Thyroid gland (tissue), 4 donors: ENCODE measurements at regions not wholly inside any gene's neighbourhood (a gene's known extent, or its start where the extent isn't known, plus 50 kb on each side); places are given as distances from the start of the nearest gene placed in this dataset.

Source experiments
- DNase-seq, 2 donors: peaks; one replicate each; pipeline ENCODE4 v3.0.0-alpha.2; 2019
- H3K27ac ChIP-seq, 3 donors: fragments of 200-600 bp; sonication (generic); 1 replicate in 2 of 3; 2 replicates in 1 of 3; pipeline ENCODE4 v1.5.1; 2016 to 2019; ENCODE audit warnings: mild to moderate bottlenecking in 1 of 3, moderate library complexity in 1 of 3
- H3K27me3 ChIP-seq: fragments of 200-600 bp; sonication (generic); one replicate; pipeline ENCODE4 v1.5.1; 2019
- H3K36me3 ChIP-seq, 2 donors: fragments of 200-600 bp; sonication (generic); one replicate each; pipeline ENCODE4 v1.5.1; 2016 to 2019
- H3K4me1 ChIP-seq, 2 donors: fragments of 200-600 bp; sonication (generic); one replicate each; pipeline ENCODE4 v1.5.1; 2017 to 2019
- H3K4me3 ChIP-seq, 3 donors: fragments of 200-600 bp; sonication (generic); replicated peaks in 1 of 3; 1 replicate in 2 of 3; 2 replicates in 1 of 3; pipeline ENCODE4 v1.5.1; 2016; ENCODE audit warnings: mild to moderate bottlenecking in 1 of 3
- H3K9me3 ChIP-seq: fragments of 200-600 bp; sonication (generic); one replicate; pipeline ENCODE4 v1.5.1; 2017
- CTCF ChIP-seq, 6 experiments: fragments of 200-600 bp in 3 of 6; fragments of 450-650 bp in 3 of 6; sonication (generic) in 3 of 6; IDR thresholded peaks; one replicate each; pipeline ENCODE4 v1.5.1; 2016 to 2019; ENCODE audit warnings: antibody characterized with exemption in 6 of 6, mild to moderate bottlenecking in 2 of 6, inconsistent platforms in 1 of 6, moderate library complexity in 1 of 6
- POLR2A ChIP-seq, 2 donors: fragments of 450-650 bp; IDR thresholded peaks; one replicate each; pipeline ENCODE4 v1.6.1; 2017; ENCODE audit warnings: antibody characterized with exemption in 2 of 2, mild to moderate bottlenecking in 2 of 2, moderate library complexity in 1 of 2
- WGBS, 2 donors: methylation state at CpG; one replicate each; pipeline ENCODE4 v1.1.5; 2017; 5-methylcytosine and 5-hydroxymethylcytosine counted together
- intact Hi-C: fragments of 100-400 bp; cut with DNase I; formaldehyde crosslinking; loops from one replicate; pipeline ENCODE4 v1.15.1; 2023

DNA sequence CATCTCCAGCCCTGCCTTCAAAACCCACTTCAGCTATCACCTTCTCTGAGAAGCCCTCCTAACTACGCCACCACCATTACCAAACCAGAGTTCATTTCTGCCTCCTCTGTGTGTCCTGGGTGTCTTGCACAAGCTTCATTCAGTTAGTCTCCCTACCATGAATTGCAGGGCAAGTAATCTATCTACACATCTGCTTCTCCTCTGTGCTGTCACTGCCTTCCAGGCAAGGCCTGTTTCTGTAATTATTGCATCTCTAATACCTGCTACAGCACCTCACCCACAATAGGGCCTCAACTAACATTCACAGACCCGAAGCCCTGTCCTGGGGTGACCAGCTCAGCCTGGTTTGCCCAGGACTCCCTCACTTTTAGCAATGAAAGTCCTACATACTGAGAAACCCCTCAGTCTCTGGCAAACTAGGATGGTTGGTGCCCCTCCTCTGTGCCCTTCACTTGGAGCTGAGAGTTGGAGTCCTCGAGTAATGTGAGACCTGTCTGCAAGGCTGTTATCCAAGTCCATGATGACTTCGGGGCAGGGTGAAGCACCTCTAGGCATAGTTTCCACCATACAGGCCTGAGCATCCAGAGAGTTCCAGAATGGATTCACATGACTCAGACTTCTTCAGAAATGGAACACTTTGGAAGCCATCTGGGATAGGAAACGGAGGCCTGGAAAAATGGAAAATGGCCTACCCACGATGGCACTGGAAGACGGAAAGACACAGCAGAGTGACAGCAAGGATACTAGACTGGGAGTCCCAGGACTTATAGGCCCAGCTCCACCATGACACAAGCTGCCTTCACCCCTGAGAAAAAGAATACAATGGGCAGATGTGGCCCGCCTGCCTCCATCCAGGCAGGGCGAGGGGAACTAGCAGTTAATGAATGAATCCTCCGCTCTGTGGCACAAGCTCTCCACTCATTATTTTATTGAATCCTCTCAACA lies 269.3 kb downstream of the BUD13 start:
- H3K36me3 ChIP-seq, result no peaks in the 10 kb centered on the region
- intact Hi-C loops, result no loop called here
- 92 to 94% methylated on average over 9 to 10 of the region's 10 CpGs for WGBS, 2 donors
- no peaks in the 10 kb centered on the region for H3K4me1 ChIP-seq
- H3K27ac ChIP-seq, result no peak overlapping the region
- H3K27me3 ChIP-seq, result no peaks in the 10 kb centered on the region
- no peak overlapping the region for H3K4me3 ChIP-seq
- no peak for DNase-seq
- TF ChIP-seq CTCF (IDR thresholded peaks at IDR 0.05) (no peak), POLR2A (IDR thresholded peaks at IDR 0.05) (no peak)
- H3K9me3 ChIP-seq, result no peaks in the 10 kb centered on the region

DNA sequence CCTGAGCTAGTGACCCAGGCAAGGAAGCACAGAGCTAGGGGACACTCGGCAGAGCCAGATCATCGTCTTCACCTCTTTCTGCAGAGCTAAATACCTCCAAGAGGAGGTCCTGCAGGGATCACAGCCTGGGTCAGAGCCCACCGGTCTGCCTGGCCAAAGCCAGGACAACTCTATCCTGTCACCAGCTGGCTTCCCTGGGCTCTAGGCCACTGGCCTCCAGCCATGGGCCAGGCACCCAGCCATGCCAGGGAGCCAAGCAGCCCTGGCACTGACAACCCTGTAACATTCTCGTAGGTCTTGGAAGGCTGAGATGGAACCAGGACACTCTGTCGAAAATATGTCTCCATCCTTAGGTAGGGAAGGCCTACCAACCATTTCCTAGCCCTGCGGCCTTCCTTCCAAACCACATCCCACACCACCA lies 270.1 kb downstream of the BUD13 start:
- DNase-seq, result no peak
- Histone ChIP-seq H3K4me3 (no peak overlapping the region), H3K27me3 (no peaks in the 10 kb centered on the region), H3K9me3 (no peaks in the 10 kb centered on the region), H3K36me3 (no peaks in the 10 kb centered on the region), H3K4me1 (no peaks in the 10 kb centered on the region), H3K27ac (no peak overlapping the region)
- no peak for TF ChIP-seq POLR2A (IDR thresholded peaks at IDR 0.05)
- TF ChIP-seq CTCF (IDR thresholded peaks at IDR 0.05), result no peak
- WGBS, 2 donors, result 86 to 88% methylated on average over 1 to 5 of the region's 6 CpGs
- intact Hi-C loops, result no loop called here

- WGBS, 2 donors, result 63 to 74% methylated on average over 7 of the region's 7 CpGs
- no peak for TF ChIP-seq CTCF (IDR thresholded peaks at IDR 0.05)
- TF ChIP-seq POLR2A (IDR thresholded peaks at IDR 0.05), result no peak
Observed at GRCh38 chr11:116501728-116502127, 271.1 kb downstream of the BUD13 start.

DNA sequence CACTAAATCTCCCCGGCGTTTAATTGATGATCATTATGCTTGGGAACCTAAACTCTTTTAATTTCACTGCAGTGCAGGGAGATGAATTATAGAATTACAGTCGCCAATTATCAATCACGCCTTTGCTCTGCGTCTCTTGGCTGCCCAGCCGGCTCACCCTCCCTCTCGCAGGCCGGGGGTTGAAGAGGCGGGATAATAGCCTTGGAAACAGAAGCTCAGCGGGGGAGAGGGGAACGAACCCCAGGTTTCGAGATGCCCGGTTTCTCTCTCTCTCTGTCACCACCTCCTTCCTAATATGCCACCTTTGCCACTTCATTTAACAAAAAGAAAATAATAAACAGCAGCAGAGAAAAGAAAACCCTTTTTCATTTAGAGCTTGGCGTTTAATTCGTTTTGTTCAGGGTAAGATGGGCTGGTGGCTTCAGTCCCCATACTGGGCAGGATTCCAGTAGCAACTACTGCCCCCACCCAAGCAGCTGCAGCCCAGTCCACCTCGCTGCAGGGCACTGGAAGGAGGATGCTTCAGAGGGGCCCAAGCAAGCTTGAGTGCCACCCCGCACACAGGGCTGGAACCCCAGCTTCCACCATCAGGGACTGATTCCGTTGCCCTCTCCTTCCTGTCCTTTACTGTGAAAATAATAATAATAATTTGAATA lies 271.7 kb downstream of the BUD13 start:
- Histone ChIP-seq H3K27ac (no peak overlapping the region), H3K4me3 (no peak overlapping the region), H3K9me3 (no peaks in the 10 kb centered on the region), H3K4me1 (no peaks in the 10 kb centered on the region), H3K36me3 (no peaks in the 10 kb centered on the region), H3K27me3 (no peaks in the 10 kb centered on the region)
- DNase-seq, result no peak
- TF ChIP-seq CTCF (IDR thresholded peaks at IDR 0.05), result no peak
- no peak for TF ChIP-seq POLR2A (IDR thresholded peaks at IDR 0.05)
- intact Hi-C loops, result no loop called here
- 16 to 19% methylated on average over 18 of the region's 18 CpGs for whole genome bisulfite sequencing, 2 donors

More at GRCh38 chr11:116501728-116502127, 271.1 kb downstream of the BUD13 start:
- Histone ChIP-seq H3K27ac (no peak overlapping the region), H3K4me3 (no peak overlapping the region), H3K27me3 (no peaks in the 10 kb centered on the region), H3K36me3 (no peaks in the 10 kb centered on the region), H3K9me3 (no peaks in the 10 kb centered on the region), H3K4me1 (no peaks in the 10 kb centered on the region)
- intact Hi-C loops, result no loop called here
- DNase-seq, result no peak
